ENCODE measurements at regions not wholly inside any gene's neighbourhood (a gene's known extent, or its start where the extent isn't known, plus 50 kb on each side); places are given as distances from the start of the nearest gene placed in this dataset.

GRCh38 chr13:65103351-65103750 is 2126.8 kb downstream of the PCDH9 start:
- intact Hi-C loops (cut with DNase I): no loop called here
- TF ChIP-seq POLR2AphosphoS5 (IDR thresholded peaks at IDR 0.05) (no peak), CTCF (IDR thresholded peaks at IDR 0.05) (no peak), POLR2A (IDR thresholded peaks at IDR 0.05) (no peak)
- no peaks in the 10 kb centered on the region for H3K36me3 ChIP-seq
- H3K4me3 ChIP-seq: no peak overlapping the region
- DNase-seq (ENCODE audit: low spot score): no peak
- H3K9me3 ChIP-seq: no peaks in the 10 kb centered on the region
- no peak overlapping the region for H3K27ac ChIP-seq
- 95% methylated on average over 1 of the region's 1 CpG for WGBS
- no peaks in the 10 kb centered on the region for H3K4me1 ChIP-seq (replicated peaks)
- no peaks in the 10 kb centered on the region for H3K27me3 ChIP-seq (replicated peaks; ENCODE audit: insufficient read depth)

GRCh38 chr13:65095161-65096082 is 2134.7 kb downstream of the PCDH9 start:
- WGBS: 60% methylated on average over 9 of the region's 9 CpGs
- intact Hi-C loops (cut with DNase I): no loop called here
- no peaks in the 10 kb centered on the region for H3K9me3 ChIP-seq
- no peak overlapping the region for H3K4me3 ChIP-seq
- H3K27ac ChIP-seq: no peak overlapping the region
- no peaks in the 10 kb centered on the region for H3K4me1 ChIP-seq (replicated peaks)
- H3K36me3 ChIP-seq: no peaks in the 10 kb centered on the region
- no peak for DNase-seq (ENCODE audit: low spot score)
- no peaks in the 10 kb centered on the region for H3K27me3 ChIP-seq (replicated peaks; ENCODE audit: insufficient read depth)
- no peak for TF ChIP-seq POLR2AphosphoS5 (IDR thresholded peaks at IDR 0.05)
- no peak for TF ChIP-seq CTCF (IDR thresholded peaks at IDR 0.05)
- no peak for TF ChIP-seq POLR2A (IDR thresholded peaks at IDR 0.05)

GRCh38 chr13:65093357-65093756 is 2136.8 kb downstream of the PCDH9 start:
- DNase-seq (ENCODE audit: low spot score): no peak
- H3K9me3 ChIP-seq: no peaks in the 10 kb centered on the region
- H3K27ac ChIP-seq: no peak overlapping the region
- H3K27me3 ChIP-seq (replicated peaks; ENCODE audit: insufficient read depth): no peaks in the 10 kb centered on the region
- H3K36me3 ChIP-seq: no peaks in the 10 kb centered on the region
- intact Hi-C loops (cut with DNase I): no loop called here
- 63% methylated on average over 3 of the region's 3 CpGs for WGBS
- H3K4me1 ChIP-seq (replicated peaks): no peaks in the 10 kb centered on the region
- no peak overlapping the region for H3K4me3 ChIP-seq
- no peak for TF ChIP-seq CTCF (IDR thresholded peaks at IDR 0.05)
- TF ChIP-seq POLR2A (IDR thresholded peaks at IDR 0.05): no peak
- no peak for TF ChIP-seq POLR2AphosphoS5 (IDR thresholded peaks at IDR 0.05)

- H3K4me1 ChIP-seq (replicated peaks): no peaks in the 10 kb centered on the region
- TF ChIP-seq POLR2AphosphoS5 (IDR thresholded peaks at IDR 0.05): no peak
- TF ChIP-seq POLR2A (IDR thresholded peaks at IDR 0.05): no peak
- TF ChIP-seq CTCF (IDR thresholded peaks at IDR 0.05): no peak
- no peaks in the 10 kb centered on the region for H3K9me3 ChIP-seq
- intact Hi-C loops (cut with DNase I): no loop called here
- H3K36me3 ChIP-seq: no peaks in the 10 kb centered on the region
- no peak overlapping the region for H3K4me3 ChIP-seq
- no peak overlapping the region for H3K27ac ChIP-seq
- 77% methylated on average over 2 of the region's 2 CpGs for WGBS
- DNase-seq (ENCODE audit: low spot score): no peak
- H3K27me3 ChIP-seq (replicated peaks; ENCODE audit: insufficient read depth): no peaks in the 10 kb centered on the region
These were observed 2139.1 kb downstream of the PCDH9 start for GRCh38 chr13:65091031-65091430.

- DNase-seq (ENCODE audit: low spot score): no peak
- Histone ChIP-seq H3K4me3 (no peak overlapping the region), H3K4me1 (replicated peaks) (no peaks in the 10 kb centered on the region), H3K9me3 (no peaks in the 10 kb centered on the region), H3K27me3 (replicated peaks; ENCODE audit: insufficient read depth) (no peaks in the 10 kb centered on the region), H3K27ac (no peak overlapping the region), H3K36me3 (no peaks in the 10 kb centered on the region)
- TF ChIP-seq POLR2A (IDR thresholded peaks at IDR 0.05) (no peak), POLR2AphosphoS5 (IDR thresholded peaks at IDR 0.05) (no peak), CTCF (IDR thresholded peaks at IDR 0.05) (no peak)
- intact Hi-C loops (cut with DNase I): no loop called here
These were observed 2139.9 kb downstream of the PCDH9 start for GRCh38 chr13:65090186-65090585.

All from prostate gland (tissue), 2 donors.